ENCODE measurements at regions not wholly inside any gene's neighbourhood (a gene's known extent, or its start where the extent isn't known, plus 50 kb on each side); places are given as distances from the start of the nearest gene placed in this dataset.

DNA sequence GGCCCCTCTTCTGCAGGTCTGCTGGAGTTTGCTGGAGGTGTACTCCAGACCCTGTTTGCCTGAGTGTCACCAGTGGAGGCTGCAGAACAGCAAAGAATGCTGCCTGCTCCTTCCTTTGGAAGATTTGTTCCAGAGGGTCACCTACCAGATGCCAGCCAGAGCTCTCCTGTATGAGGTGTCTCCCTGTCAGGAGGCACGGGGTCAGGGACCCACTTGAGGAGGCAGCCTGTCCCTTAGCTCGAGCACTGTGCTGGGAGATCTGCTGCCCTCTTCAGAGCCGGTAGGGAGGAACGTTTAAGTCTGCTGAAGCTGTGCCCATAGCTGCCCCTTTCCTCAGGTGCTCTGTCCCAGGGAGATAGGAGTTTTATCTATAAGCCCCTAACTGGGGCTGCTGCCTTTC lies 207.9 kb downstream of the FAT3 start:
- no peak for DNase-seq (ENCODE audit: unreplicated experiment)
- BruUV-seq (replicated peaks), result no TSS peak
- no peaks in the 10 kb centered on the region for H3K27me3 Mint-ChIP-seq (ENCODE audit: insufficient read depth, unreplicated experiment)
- intact Hi-C loops (cut with micrococcal nuclease), result no loop called here
- H3K27ac Mint-ChIP-seq (ENCODE audit: low read depth, unreplicated experiment), result no peak overlapping the region
- H3K9me3 Mint-ChIP-seq (ENCODE audit: unreplicated experiment), result peaks cover 24% of the 10 kb centered on the region
- TF ChIP-seq, protein P1, sequence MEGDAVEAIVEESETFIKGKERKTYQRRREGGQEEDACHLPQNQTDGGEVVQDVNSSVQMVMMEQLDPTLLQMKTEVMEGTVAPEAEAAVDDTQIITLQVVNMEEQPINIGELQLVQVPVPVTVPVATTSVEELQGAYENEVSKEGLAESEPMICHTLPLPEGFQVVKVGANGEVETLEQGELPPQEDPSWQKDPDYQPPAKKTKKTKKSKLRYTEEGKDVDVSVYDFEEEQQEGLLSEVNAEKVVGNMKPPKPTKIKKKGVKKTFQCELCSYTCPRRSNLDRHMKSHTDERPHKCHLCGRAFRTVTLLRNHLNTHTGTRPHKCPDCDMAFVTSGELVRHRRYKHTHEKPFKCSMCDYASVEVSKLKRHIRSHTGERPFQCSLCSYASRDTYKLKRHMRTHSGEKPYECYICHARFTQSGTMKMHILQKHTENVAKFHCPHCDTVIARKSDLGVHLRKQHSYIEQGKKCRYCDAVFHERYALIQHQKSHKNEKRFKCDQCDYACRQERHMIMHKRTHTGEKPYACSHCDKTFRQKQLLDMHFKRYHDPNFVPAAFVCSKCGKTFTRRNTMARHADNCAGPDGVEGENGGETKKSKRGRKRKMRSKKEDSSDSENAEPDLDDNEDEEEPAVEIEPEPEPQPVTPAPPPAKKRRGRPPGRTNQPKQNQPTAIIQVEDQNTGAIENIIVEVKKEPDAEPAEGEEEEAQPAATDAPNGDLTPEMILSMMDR (IDR thresholded peaks at IDR 0.05; ENCODE audit: unreplicated experiment), result no peak
- ChIA-PET CTCF (interaction anchor here (0.6 kb wide), 1 partner anchor 412 kb away, joined by 3 read pairs; no protein-coding TSS in a partner anchor), POLR2A (interaction anchor here (1.2 kb wide), 2 partner anchors 9 to 26 kb away, joined by 3 to 4 read pairs; no protein-coding TSS in a partner anchor)
- H3K36me3 Mint-ChIP-seq (ENCODE audit: insufficient read depth, unreplicated experiment), result no peaks in the 10 kb centered on the region
- H3K4me3 Mint-ChIP-seq (ENCODE audit: unreplicated experiment), result no peak overlapping the region
- no peaks in the 10 kb centered on the region for H3K4me1 Mint-ChIP-seq (ENCODE audit: insufficient read depth, unreplicated experiment)

DNA sequence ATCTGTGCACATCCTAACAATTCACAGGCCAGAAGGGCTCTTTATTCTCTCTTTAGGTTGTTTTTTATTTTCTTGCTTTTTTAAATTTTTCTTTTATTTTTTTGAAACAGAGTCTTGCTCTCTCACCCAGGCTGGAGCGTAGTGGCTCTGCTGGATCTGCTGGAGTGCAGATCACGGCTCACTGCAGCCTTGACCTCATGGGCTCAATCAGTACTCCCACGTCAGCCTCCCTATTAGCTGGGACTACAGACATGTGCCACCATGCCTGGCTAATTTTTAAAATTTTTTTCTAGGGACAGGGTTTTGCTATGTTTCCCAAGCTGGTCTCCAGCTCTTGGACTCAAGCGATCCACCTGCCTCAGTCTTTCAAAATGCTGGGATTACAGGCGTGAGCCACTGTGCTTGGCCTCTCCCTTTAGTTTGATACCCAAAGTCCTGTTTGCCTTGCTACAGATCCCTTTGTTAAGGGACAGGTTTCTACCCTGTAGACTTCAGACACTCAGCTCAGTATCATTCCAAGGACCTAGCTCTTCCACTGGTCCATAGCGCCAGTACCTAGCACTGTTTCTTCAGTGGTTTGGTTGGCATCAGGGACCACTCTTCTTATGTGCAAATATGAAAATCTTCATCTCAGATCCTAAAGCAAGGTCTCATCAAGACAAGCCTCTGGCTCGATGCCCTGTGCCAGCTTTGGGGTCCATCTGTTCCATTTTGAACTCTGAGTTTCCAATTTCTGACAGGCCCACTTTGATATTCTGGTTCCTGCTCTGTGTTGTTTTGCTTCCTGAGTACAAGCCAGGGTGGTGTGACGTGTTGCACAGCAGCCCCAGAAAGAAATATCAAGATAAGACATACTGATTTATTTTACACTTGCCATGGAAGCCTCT lies 211.7 kb downstream of the FAT3 start:
- Mint-ChIP-seq H3K9me3 (ENCODE audit: unreplicated experiment) (no peaks in the 10 kb centered on the region), H3K27me3 (ENCODE audit: insufficient read depth, unreplicated experiment) (no peaks in the 10 kb centered on the region), H3K4me3 (ENCODE audit: unreplicated experiment) (no peak overlapping the region), H3K36me3 (ENCODE audit: insufficient read depth, unreplicated experiment) (no peaks in the 10 kb centered on the region), H3K4me1 (ENCODE audit: insufficient read depth, unreplicated experiment) (no peaks in the 10 kb centered on the region), H3K27ac (ENCODE audit: low read depth, unreplicated experiment) (no peak overlapping the region)
- BruUV-seq (replicated peaks), result no TSS peak
- ChIA-PET CTCF (interaction anchor here (0.5 to 1.1 kb wide), 3 partner anchors 78 to 451 kb away, joined by 3 to 4 read pairs (median 3); no protein-coding TSS in a partner anchor), POLR2A (no interaction called here)
- intact Hi-C loops (cut with micrococcal nuclease), result no loop called here
- TF ChIP-seq, protein P1 (IDR thresholded peaks at IDR 0.05; ENCODE audit: unreplicated experiment), result no peak
- DNase-seq (ENCODE audit: unreplicated experiment), result no peak

DNA sequence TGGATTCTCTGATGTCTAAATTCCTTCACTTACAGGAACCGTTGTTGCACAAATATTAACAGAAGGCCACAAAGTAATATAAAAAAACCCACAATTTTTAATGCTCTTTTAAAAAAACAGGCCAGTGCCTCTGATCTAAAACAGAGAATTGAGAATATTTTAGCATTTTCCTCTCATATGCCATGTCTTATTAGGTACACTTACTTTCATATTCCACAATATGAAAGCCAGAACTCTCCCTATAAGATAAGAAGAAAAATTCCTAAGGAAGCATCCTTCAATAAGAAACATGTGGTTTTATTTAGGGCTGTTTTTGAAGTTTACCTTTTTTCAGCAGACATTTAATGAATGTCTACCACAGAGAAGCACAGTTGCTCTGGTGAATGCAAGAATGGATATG lies 214.5 kb downstream of the FAT3 start:
- no peaks in the 10 kb centered on the region for H3K9me3 Mint-ChIP-seq (ENCODE audit: unreplicated experiment)
- no peak for DNase-seq (ENCODE audit: unreplicated experiment)
- no peaks in the 10 kb centered on the region for H3K4me1 Mint-ChIP-seq (ENCODE audit: insufficient read depth, unreplicated experiment)
- H3K36me3 Mint-ChIP-seq (ENCODE audit: insufficient read depth, unreplicated experiment), result no peaks in the 10 kb centered on the region
- no TSS peak for BruUV-seq (replicated peaks)
- TF ChIP-seq, protein P1 (IDR thresholded peaks at IDR 0.05; ENCODE audit: unreplicated experiment), result no peak
- ChIA-PET CTCF (interaction anchor here (0.7 kb wide), 1 partner anchor 33 kb away, joined by 3 read pairs; no protein-coding TSS in a partner anchor), POLR2A (no interaction called here)
- no peak overlapping the region for H3K4me3 Mint-ChIP-seq (ENCODE audit: unreplicated experiment)
- H3K27me3 Mint-ChIP-seq (ENCODE audit: insufficient read depth, unreplicated experiment), result no peaks in the 10 kb centered on the region
- H3K27ac Mint-ChIP-seq (ENCODE audit: low read depth, unreplicated experiment), result no peak overlapping the region
- intact Hi-C loops (cut with micrococcal nuclease), result no loop called here

DNA sequence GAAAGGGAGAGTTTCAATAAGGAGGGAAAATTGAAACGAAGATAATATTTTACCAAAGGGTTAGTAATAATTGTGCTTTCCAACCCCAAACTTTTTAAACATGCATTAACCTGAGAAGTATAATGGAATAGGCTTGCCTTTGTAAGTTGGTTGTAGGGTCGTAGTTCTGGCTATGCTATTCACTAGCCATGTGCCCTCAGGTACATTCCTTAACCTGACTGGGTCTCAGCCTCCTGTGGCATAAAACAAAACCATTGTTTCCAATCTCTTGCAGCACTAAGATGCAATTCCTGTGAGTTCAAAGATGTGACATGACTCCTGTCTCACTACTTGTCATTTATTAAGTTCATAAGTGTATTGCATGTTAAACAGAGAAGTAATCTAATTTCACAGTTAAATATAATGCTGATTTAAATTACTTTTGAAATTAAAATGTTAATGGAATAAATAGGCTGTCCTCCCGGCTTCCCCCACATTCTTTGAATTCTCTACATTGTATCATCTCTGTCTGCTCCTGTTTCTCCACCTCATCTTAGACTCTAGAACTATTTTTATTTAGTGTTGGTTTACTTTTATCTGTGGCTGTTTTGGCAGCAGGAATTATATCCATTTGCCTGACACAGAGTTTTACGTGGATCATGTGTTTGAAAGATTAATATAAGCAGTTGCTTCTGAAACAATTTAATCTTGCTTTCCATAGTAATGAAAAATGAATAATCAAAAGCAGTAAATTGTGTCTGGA lies 216.3 kb downstream of the FAT3 start:
- CTCF ChIA-PET, result no interaction called here
- TF ChIP-seq, protein P1 (IDR thresholded peaks at IDR 0.05; ENCODE audit: unreplicated experiment), result no peak
- Mint-ChIP-seq H3K27me3 (ENCODE audit: insufficient read depth, unreplicated experiment) (no peaks in the 10 kb centered on the region), H3K27ac (ENCODE audit: low read depth, unreplicated experiment) (no peak overlapping the region), H3K9me3 (ENCODE audit: unreplicated experiment) (no peaks in the 10 kb centered on the region), H3K4me3 (ENCODE audit: unreplicated experiment) (no peak overlapping the region), H3K36me3 (ENCODE audit: insufficient read depth, unreplicated experiment) (no peaks in the 10 kb centered on the region), H3K4me1 (ENCODE audit: insufficient read depth, unreplicated experiment) (no peaks in the 10 kb centered on the region)
- intact Hi-C loops (cut with micrococcal nuclease), result no loop called here
- no TSS peak for BruUV-seq (replicated peaks)
- POLR2A ChIA-PET, result interaction anchor here (1.4 kb wide), 1 partner anchor 8 kb away, joined by 3 read pairs; no protein-coding TSS in a partner anchor
- no peak for DNase-seq (ENCODE audit: unreplicated experiment)
